ENCODE measurements at regions not wholly inside any gene's neighbourhood (a gene's known extent, or its start where the extent isn't known, plus 50 kb on each side); places are given as distances from the start of the nearest gene placed in this dataset.

DNA sequence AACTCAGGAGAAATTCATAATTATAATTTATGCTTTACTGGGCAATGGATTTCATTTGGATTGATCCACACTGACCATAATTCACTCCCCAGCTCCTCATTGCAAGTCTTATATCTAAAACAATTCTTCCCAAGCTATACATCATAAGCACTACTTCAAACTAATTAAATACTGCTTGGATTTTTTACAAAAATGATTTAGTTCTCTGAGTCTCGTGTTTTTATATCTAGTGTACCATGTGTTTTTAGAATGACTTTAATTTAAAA, 443.8 kb downstream of the GPAM start:
- TF ChIP-seq, protein P1, sequence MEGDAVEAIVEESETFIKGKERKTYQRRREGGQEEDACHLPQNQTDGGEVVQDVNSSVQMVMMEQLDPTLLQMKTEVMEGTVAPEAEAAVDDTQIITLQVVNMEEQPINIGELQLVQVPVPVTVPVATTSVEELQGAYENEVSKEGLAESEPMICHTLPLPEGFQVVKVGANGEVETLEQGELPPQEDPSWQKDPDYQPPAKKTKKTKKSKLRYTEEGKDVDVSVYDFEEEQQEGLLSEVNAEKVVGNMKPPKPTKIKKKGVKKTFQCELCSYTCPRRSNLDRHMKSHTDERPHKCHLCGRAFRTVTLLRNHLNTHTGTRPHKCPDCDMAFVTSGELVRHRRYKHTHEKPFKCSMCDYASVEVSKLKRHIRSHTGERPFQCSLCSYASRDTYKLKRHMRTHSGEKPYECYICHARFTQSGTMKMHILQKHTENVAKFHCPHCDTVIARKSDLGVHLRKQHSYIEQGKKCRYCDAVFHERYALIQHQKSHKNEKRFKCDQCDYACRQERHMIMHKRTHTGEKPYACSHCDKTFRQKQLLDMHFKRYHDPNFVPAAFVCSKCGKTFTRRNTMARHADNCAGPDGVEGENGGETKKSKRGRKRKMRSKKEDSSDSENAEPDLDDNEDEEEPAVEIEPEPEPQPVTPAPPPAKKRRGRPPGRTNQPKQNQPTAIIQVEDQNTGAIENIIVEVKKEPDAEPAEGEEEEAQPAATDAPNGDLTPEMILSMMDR (conservative IDR thresholded peaks at IDR 0.05) = no peak
- no peak overlapping the region for H3K23ac ChIP-seq (ENCODE audit: insufficient read length, low read depth, low read length)
- H3K79me1 ChIP-seq (ENCODE audit: insufficient read depth, low read depth, low read length, poor library complexity, severe bottlenecking) = no peaks in the 10 kb centered on the region
- no peaks in the 10 kb centered on the region for H3K23me2 ChIP-seq (ENCODE audit: insufficient read length, low read depth, low read length, poor library complexity, severe bottlenecking)
- no peak overlapping the region for H3K9ac ChIP-seq (ENCODE audit: extremely low read depth, insufficient read length, low read length)
- Mint-ChIP-seq H3K36me3 (ENCODE audit: insufficient read depth in 1 of 3, low read depth in 3 of 3) (peaks cover 0 to 5% (median 0%) of the 10 kb centered on the region in 3 experiments; a peak in 1 of 7 replicates), H3K4me3 (no peak overlapping the region), H3K27ac (no peak overlapping the region), H3K9me3 (peaks cover 0 to 5% of the 10 kb centered on the region in 2 experiments; a peak in 4 of 5 replicates), H3K4me1 (peaks cover 3 to 4% of the 10 kb centered on the region in 2 experiments; a peak in 3 of 4 replicates), H3K27me3 (ENCODE audit: low read depth) (no peaks in the 10 kb centered on the region)
- no peak overlapping the region for H3K56ac ChIP-seq (ENCODE audit: insufficient read length, low read depth, low read length)
- no peak overlapping the region for H2BK15ac ChIP-seq (ENCODE audit: low read depth, low read length)
- no peaks in the 10 kb centered on the region for H3K27me3 ChIP-seq (ENCODE audit: insufficient read depth, low read length)
- no peak overlapping the region for H2AFZ ChIP-seq (ENCODE audit: low read length)
- no peak overlapping the region for H4K5ac ChIP-seq (ENCODE audit: insufficient read length, low read depth, low read length)
- H3K4me1 ChIP-seq (ENCODE audit: insufficient read depth, low read length) = no peaks in the 10 kb centered on the region
- no peak overlapping the region for H3K27ac ChIP-seq (ENCODE audit: insufficient read length, low read depth, low read length)
- WGBS (ENCODE audit: extremely low coverage, insufficient read length, low lambda C conversion rate) = no CpG with 5 or more reads among the region's 1 CpG
- no peak overlapping the region for H2BK20ac ChIP-seq (ENCODE audit: low read depth, low read length, poor library complexity, severe bottlenecking)
- H2BK120ac ChIP-seq (ENCODE audit: low read depth, low read length, poor library complexity, severe bottlenecking) = no peak overlapping the region
- H2AK5ac ChIP-seq (ENCODE audit: insufficient read length, low read length) = no peak overlapping the region
- H2BK5ac ChIP-seq (ENCODE audit: insufficient read length, low read length) = no peak overlapping the region
- no peak for DNase-seq
- H3K9me3 ChIP-seq (ENCODE audit: control insufficient read depth, low read depth, low read length) = no peaks in the 10 kb centered on the region
- no peaks in the 10 kb centered on the region for H3K79me2 ChIP-seq (ENCODE audit: insufficient read depth, low read length)
- no peak overlapping the region for H3K4ac ChIP-seq (ENCODE audit: low read depth, low read length)
- no peak overlapping the region for H4K8ac ChIP-seq (replicated peaks; ENCODE audit: insufficient read length, low read depth, low read length)
- no peak overlapping the region for H2BK12ac ChIP-seq (ENCODE audit: insufficient read length, low read depth, low read length)
- no peak overlapping the region for H3T11ph ChIP-seq (ENCODE audit: low read length)
- no peak overlapping the region for H3K4me2 ChIP-seq (ENCODE audit: insufficient read depth, insufficient read length, low read length)
- H3K18ac ChIP-seq (ENCODE audit: insufficient read length, low read depth, low read length) = no peak overlapping the region
- H4K91ac ChIP-seq (ENCODE audit: insufficient read length, low read depth, low read length) = no peak overlapping the region
- no peak overlapping the region for H3K14ac ChIP-seq (ENCODE audit: insufficient read depth, low read length)
- no peaks in the 10 kb centered on the region for H4K20me1 ChIP-seq (ENCODE audit: control insufficient read depth, insufficient read depth, insufficient read length)
